ENCODE measurements at regions not wholly inside any gene's neighbourhood (a gene's known extent, or its start where the extent isn't known, plus 50 kb on each side); places are given as distances from the start of the nearest gene placed in this dataset.

DNA sequence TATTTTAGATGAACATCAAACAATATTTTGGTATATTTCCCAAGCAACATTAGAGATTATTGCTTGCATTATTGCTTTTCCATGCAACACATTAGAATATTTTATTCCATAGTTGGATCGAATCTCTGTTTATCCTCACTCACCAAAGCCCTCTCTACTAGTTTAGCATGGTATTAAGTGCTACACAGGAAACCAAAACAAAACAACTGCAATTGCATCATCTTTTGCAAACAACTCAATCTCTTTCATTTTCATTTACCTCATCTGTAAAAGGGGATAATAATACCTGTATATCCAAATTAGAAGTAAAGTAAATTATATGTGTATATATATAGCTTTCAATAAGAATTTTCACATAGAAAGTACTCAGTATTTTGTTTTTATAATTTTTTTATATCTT, 147.8 kb upstream of the PCDH9 start:
- DNase-seq (ENCODE audit: low spot score), result no peak

DNA sequence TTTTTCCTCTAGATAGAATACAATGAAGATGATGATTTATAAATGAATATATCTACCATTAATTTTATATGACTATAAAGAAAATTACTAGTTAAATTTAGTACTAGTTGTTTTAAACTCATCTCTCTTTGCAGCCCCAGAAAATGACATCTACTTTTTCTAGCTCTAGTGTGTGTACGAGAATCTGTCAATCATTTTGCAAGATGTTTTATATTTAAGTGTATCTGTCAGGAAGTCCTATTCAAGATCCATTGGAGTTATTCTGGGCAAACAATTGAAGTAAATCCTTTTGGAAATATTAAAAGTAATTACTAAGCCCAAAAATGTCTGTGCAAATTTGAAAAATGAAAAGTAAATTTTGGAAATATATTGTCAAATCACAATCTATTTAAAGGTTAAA, 144.3 kb upstream of the PCDH9 start:
- no peak for DNase-seq (ENCODE audit: low spot score)

DNA sequence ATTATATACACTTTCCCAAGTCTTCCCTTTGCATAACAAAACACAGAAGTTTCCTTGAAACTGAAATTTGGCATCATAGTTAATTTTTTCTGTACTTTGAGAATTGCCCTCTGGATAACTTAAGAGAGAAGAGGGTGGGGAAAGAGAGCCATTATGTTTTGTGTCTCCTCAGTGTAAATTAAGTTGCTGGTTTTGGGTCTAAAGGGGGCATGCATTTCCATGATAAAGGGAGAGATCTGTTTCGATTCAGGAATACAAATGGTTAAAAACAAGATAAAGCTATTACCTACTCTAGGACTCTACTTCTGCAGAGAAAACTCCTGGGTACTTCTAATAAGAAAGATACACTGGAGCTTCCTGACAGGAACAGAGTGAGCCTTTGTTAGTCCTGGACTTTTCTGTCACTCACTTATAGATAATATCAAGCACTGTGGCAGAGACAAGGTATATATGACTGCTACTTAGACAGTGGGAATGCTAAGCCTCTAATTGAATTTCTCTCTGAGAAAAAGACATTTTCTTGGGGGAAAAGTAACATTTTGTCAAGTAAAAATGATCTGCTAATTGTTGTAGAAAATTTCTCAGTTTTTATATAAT, 142.8 kb upstream of the PCDH9 start:
- DNase-seq (ENCODE audit: low spot score), result no peak

DNA sequence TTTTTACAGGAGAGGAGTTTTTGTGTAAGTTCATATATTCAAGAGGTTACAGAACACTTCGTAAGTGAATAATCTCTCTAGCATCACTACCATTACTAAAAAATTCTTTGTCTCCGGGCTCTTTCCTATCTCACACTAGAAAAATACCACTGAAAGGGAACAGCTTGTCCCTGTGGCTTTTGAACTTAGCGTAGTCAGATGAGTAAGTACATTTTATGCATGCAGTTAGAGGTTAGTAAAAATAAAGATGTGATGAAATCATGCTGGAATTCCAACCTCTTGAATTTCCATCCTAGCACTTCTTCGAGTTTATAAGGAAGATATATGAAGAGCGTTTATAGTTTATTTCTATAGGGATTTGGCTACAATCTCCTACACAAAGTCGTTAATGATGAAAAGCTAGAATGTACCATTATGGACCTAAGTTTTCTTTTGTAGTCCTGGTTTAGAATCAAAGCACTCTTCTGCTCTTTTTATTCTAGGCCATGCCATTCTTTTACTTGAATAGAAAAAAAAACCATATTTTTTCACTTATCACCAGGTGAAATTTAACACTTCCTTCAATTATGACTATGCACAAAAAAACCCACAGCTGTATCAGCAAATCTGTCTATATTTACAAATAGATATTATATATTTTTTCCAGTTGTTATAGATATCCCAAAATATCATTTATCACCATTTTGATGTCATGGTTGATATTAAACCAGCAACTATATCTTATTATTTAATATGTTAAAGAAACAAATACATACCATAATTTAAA, 139.9 kb upstream of the PCDH9 start:
- DNase-seq (ENCODE audit: low spot score), result peak; percentile 91

DNA sequence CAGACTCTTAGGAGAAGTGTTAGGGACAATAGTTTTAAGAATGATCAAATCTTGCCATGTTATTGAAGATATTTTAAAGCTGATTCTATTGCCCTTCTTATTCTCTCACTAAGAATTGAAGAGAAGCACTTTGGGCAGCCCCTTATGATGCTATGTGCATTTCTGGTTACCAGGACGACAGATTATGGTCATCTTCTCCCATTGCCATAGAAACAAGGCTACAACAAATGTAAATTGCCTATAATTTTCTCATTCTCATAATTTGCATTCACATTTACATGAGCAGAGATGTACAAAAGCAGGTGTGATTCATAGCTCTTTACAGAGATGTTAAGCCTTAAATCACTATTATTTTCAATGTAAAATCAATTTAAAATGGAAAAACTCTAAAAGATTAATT, 137.3 kb upstream of the PCDH9 start:
- no peak for DNase-seq (ENCODE audit: low spot score)

DNA sequence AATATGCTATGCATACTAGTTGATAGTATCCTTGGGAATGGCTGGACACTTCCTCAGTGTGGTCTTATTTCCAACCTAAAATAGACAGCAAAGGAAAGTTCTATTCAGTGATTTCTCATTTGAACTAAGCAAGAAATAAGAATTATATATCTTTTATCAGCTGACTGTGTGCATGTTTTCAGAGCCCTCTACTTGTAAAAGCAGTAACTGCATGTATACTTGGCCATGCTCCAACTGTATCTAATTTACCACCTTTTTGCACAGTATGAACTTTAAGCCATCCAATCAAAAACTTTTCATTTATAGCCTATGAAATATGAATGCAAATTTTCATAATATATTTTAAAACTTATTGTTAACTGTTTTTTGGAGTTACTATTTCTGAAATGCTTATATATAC, 136.4 kb upstream of the PCDH9 start:
- no peak for DNase-seq (ENCODE audit: low spot score)

DNA sequence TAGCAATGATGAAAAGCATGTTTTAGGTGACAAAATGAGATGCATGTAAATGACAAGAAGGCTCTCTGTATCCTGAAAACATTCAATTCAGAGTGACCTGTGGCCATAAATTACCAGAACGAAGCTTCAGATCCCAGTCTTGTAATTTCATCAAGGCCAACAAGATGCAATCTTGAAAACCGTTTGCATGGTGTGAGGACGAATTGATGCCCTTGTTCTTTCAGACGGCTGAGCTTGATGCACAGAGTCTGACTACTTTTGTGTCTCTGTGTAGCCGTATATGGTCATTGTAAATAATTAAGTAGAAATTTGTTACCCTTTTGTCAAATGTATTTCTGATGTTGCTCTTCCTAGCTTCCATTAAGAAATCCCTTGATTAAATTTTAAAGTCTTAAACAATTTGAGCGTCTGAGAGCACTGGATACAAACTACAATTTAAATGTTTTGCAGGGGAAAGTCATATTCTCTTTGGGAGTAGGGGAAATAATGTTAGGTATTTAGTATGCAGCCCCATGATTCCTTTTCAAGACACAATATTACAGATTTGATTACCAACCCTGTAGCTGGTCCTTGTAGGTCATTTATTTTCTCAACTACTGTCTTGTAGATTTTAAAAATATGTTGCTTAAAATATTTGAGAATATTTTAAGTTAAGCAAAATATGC, 125.8 kb upstream of the PCDH9 start:
- DNase-seq (ENCODE audit: low spot score), result no peak

DNA sequence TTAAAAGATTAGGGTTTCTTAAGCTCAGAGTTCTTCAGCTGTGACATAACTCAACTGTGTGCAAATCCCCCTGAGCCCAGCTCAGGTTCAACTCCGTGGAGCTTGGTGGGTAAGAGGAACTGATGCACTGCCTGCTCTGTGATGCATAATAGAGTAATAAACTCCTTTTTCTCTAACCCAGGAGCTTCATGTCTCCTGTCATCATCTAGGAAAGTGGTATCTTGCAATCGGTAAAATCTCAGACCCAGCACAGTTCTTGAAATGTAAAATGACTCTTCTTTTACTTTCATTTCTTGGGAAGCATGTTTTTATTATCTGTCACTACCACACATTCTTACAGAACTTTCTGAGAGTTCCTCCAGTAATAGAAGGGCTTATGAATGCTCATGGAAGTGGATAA, 123.8 kb upstream of the PCDH9 start:
- DNase-seq (ENCODE audit: low spot score), result peak; percentile 55

DNA sequence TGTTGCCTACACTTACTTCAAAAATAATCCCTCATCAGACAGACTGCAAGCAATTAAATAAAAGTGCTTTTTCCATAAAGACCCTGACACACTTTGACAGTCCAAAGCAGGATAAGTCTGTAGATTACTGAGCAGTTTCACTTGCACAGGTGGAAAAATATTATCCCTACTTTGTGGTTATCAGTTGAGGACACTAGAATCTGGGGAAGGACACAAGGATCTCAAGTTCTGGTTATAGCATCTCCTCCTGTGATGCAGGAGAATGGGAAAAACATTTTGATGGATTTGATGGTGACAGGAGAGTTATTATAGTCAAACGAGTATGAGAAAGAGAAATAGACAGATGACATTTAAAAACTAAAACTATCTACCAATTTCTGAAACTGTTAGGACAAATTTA, 122.9 kb upstream of the PCDH9 start:
- no peak for DNase-seq (ENCODE audit: low spot score)

DNA sequence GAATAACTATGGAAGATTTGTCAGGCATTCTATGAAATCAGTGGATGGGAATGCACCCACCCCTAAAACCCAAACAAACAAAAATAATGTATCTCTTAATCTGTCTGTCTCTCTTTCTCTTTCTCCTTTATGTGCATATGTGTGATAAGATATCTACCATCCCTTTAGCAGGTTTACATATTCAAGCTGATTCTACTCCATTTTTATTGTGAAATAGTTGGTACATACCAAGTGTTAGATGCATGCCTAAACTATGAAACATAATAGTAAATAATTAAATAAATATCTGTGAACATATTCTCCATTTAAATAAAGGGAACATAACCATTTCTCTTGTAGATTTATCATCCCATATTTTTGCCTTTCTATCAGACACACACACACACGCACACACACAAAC, 121.8 kb upstream of the PCDH9 start:
- DNase-seq (ENCODE audit: low spot score), result no peak

DNA sequence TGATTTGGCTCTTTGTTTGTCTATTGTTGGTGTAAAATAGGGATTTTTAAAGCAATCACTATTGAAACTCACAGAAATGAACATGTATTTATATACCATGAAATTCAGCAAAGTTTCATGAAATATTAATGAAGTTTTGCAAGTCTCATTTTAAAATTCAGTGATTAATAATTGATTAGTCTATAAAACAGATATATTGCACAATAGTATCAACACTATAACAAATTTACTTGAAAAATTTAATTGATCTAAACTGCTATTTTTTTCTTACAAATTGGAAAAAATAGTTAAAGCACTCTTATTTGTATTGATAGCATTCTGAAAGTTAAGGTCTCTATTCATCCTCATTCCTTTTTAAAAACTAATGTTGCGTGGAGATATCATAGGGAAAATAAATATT, 121.0 kb upstream of the PCDH9 start:
- DNase-seq (ENCODE audit: low spot score), result no peak

DNA sequence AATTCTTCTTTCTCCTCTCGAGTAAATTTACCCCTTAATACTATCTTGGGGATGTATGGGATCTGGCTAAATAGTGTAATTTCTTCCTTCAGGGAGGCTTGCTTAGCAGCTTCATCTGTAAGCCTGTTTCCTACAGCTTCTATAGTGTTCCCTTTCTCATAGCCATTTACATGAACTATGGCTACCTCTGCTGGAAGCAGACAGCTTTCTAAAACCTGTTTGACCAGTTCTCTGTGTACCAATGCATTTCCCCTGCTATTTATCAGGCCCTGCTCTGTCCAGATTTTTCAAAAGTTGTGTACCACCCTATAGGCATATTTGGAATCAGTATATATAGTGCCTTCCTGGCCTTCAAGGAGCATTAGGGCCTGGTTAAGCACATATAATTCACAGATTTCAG, 113.6 kb upstream of the PCDH9 start:
- DNase-seq (ENCODE audit: low spot score), result no peak

DNA sequence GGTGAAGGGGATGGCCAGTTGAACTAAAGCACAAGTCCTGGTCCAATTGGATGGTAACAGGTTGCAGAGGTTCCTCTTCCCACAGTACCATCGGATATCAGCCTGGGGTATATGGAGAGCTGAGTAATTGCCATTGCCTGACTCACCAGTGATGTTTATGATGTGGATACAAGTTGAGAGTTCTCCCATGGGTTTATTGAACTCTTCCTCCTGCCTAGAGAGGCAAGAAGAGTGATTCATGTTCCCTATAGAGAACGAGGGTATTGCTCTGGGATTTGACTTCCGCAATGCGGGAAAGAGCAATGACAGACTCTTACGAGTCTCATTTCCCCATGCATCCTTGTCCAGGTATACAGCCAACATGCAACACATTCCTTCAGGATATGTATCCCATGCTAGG, 111.3 kb upstream of the PCDH9 start:
- no peak for DNase-seq (ENCODE audit: low spot score)

DNA sequence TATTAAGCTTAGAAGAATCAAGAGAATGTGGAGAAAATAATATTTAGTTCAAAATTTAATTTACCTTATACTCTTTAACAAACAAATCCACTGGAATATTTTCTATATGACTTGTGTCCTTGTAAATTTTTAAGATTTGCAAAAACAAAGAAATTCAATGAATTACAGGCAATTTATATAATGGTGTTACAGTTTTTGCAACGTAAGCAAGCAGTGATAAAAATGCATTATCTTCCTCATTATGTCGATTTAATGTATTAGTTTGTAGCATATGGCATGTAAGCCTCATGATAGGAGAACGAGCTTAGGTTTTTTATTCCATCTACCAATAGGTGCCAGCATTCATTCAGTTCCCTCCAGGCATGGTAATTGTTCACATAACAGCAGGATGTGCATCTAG, 100.0 kb upstream of the PCDH9 start:
- no peak for DNase-seq (ENCODE audit: low spot score)

DNA sequence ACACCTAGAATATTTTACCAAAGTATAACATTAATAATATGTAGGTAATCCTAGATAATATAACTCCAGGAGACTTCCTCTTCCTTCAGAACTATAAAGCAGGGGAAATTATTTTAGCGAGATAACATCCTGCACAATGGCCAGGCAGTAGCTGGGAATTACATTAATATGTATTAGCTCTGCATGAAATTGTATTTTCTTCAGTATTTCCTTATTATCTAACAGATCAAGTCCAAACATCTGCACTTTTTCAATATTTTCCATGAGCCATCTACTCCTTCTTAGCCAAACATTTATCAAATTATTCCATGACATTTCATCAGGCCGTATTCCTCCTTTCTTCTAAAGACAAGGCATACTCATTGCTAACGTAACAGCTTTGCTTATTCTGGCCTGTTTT, 98.8 kb upstream of the PCDH9 start:
- DNase-seq (ENCODE audit: low spot score), result no peak

DNA sequence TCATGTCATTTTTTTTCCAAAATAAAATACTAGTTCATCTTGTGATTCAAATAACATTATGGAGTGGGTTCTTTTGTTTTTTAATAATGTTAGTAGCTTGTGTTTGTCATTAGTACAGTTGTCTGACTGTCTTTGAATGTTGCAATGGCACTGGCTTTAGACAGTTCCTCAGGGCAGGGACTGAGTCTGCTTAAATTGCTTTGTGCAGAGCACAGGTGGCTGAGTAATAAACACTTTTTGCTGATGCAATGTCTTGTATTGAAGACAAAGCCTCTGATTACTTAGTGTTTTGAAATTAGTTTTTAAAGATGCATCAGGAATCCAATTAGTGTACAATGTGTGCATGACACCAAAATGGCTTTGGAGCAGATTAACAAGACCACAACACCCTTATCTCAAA, 88.7 kb upstream of the PCDH9 start:
- no peak for DNase-seq (ENCODE audit: low spot score)

DNA sequence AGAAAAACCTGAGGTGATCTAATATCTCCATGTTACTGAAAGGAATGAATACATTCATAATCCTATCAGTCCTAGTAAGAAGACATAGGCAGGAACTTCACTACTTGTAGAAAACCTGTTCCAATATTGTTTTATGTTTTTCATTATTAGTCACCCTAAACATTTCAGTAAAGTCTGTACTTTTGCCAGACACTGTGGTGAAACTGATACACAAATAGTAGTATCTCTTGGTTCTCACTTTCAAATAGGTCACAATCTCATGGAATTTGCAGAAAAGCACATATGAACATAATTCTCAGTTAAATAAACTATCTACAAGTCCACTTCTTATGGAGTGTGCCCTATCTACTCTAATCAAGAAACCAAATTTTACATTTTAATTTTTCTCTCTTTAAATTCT, 88.3 kb upstream of the PCDH9 start:
- DNase-seq (ENCODE audit: low spot score), result no peak

DNA sequence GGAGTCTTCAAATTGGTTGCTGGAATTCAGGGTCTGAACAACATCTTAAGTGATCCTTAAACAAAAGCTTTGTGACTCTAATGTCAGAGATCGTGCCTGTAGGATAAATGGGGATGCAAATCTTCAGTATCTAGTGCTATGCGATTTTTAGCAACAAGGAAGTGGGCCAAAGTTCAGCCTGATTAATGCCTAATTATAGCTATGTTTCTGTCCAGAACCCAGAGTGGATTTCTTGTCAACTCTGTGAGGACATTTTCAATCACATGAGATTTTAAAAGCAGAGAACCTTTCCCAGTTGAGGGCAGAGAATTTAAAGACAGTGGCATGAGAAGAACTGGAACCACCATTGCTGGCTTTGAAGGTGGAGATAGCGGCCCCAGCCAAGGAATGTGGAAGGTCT, 84.3 kb upstream of the PCDH9 start:
- DNase-seq (ENCODE audit: low spot score), result no peak

DNA sequence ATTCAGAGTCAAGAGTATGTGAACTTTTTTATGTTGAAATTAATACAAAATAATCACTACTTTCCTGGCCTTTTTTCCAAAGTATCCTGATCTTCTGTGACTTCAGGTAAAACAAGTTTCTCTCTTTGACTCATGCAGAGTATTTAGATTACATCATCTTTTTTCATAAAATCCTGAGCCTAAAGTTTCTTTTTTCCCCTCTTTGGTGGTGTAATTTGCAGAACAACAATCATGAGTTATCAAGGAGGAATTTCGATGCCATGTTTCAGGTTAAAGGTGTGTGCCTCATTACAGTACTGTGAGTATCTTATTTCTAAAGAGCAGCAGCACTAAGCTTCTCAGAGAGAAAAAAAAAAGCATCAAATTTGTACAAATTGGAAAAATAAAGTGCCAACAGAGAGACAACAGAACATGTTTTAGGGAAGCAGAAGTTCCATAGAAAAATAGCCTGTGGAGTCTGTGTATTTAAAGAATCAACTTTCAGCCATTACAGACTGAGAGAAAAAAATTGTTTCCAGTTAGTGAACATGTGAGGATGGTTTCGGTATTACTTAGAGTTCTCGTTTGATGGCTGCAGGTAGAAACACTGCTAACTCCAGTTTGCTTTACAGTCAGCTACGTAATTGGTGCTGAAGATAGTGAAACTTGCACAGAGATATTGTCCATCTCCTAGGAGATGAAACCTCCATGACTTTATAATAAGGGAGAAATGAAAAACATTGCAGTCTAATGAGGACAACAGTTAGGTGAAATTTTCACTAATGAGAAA, 78.1 kb upstream of the PCDH9 start:
- DNase-seq (ENCODE audit: low spot score), result no peak

DNA sequence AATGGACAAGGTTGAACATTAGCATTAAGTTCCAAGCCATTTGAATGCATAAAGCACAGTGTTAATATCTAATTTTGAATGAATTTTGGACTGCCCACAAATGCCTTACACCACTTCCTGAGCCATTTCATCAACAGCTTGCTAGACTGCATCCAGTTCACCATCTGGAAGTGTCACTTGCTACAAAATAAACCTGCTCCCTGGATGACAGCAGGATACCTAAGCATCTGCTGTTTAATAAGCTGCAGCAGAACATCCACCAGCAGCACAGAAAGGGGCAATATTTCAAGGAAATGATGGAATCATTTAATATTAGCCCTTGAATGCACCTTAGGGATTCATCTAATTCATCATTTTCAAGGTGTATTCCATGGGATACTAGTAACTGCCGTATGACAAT, 76.6 kb upstream of the PCDH9 start:
- no peak for DNase-seq (ENCODE audit: low spot score)

DNA sequence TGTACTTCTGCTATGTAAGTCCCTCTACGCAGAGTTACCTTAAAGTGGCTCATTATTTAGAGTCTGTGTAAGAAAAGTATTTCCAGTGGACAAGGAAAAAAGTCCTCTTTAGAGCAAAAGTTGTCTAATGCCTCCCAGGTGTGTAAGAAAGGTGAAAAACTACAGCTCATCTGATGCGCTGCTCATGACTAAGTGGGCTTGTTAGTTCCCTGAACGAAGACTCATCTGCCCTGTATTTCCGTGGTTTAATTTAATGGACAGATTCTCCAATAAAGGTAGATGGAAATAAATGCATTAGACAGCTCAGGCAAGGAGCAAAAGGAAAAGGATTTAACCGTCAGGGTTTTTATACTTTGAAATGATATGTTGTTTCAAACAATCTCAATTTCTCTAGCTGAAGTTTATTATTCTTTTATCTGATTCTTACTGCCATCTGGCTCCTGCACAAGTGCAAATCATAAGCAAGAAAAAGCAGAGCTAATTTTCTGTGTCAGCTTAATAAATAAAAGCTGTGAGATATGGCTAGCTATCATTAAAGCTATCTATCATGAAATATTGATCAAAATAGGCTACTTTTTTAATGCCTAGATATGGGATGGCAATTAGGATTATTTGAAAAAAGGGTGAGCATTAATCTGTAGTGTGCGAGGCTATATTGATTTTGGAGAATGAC, 73.7 kb upstream of the PCDH9 start:
- DNase-seq (ENCODE audit: low spot score), result no peak

DNA sequence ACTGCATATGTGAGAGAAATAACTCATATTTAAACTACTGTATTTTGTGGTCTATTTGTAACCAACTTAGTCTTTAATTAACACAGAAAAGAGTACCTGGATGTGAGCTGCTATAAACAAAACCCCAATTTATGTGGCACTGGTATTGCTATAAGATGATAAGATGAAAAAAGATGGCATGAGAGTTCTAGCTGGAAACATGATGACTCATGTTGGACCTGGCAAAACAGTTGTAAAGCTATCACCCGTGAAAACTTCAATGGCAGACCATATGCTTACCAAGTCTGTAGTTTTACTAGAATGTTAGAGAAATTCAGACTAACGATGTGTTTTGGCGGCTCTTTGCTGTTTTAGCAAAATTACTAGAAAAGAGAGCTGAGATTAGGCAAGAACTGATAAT, 69.6 kb upstream of the PCDH9 start:
- DNase-seq (ENCODE audit: low spot score), result no peak
